Keratinocyte (primary cell): ENCODE measurements at regions not wholly inside any gene's neighbourhood (a gene's known extent, or its start where the extent isn't known, plus 50 kb on each side); places are given as distances from the start of the nearest gene placed in this dataset.

Experiments
- EZH2 ChIP-seq: IDR thresholded peaks from one replicate; pipeline ENCODE4 v1.6.1; 2012; ENCODE audit warnings: inconsistent platforms, mild to moderate bottlenecking, low read length, moderate library complexity
- TF ChIP-seq, protein P1 (sequence below), 3 experiments: IDR thresholded peaks in 1 of 3; conservative IDR thresholded peaks in 1 of 3; optimal IDR thresholded peaks in 1 of 3; 2 replicates in 2 of 3; 3 replicates in 1 of 3; pipeline versions ENCODE3 to v1.5.1; 2011; ENCODE audit warnings: low read length in 3 of 3, mild to moderate bottlenecking in 3 of 3, moderate library complexity in 2 of 3, control low read depth in 1 of 3, inconsistent platforms in 1 of 3; ENCODE audit not compliant: insufficient read depth in 2 of 3; ENCODE audit errors: extremely low read depth in 1 of 3

DNA sequence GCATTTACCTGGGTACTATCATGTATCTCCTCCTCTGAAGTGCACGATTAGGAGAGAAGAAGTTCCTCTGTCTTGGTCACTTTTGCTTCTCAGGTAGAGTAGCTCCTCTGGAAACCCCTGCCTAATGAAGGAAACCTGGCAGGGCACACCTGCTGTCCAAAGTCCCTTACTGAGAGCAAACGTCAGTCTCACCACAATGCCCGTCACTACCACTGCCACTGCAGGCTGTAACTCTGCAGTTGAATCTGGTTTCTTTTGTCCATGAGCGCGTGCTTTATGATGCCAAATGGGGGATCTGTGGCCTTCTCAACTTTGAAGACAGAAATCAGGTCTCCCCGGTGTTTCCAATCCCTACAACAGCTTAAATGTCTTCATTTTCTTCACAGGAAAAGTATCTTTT lies 1068.6 kb downstream of the BCL11B start:
- TF ChIP-seq, protein P1, sequence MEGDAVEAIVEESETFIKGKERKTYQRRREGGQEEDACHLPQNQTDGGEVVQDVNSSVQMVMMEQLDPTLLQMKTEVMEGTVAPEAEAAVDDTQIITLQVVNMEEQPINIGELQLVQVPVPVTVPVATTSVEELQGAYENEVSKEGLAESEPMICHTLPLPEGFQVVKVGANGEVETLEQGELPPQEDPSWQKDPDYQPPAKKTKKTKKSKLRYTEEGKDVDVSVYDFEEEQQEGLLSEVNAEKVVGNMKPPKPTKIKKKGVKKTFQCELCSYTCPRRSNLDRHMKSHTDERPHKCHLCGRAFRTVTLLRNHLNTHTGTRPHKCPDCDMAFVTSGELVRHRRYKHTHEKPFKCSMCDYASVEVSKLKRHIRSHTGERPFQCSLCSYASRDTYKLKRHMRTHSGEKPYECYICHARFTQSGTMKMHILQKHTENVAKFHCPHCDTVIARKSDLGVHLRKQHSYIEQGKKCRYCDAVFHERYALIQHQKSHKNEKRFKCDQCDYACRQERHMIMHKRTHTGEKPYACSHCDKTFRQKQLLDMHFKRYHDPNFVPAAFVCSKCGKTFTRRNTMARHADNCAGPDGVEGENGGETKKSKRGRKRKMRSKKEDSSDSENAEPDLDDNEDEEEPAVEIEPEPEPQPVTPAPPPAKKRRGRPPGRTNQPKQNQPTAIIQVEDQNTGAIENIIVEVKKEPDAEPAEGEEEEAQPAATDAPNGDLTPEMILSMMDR (optimal IDR thresholded peaks at IDR 0.05 in 1 of 3, IDR thresholded peaks at IDR 0.05 in 1 of 3, conservative IDR thresholded peaks at IDR 0.05 in 1 of 3; ENCODE audit: extremely low read depth in 1 of 3, insufficient read depth in 2 of 3, low read length in 3 of 3), result no peak
- TF ChIP-seq EZH2, result no peak
